Ishikawa (cell line): ENCODE measurements at regions not wholly inside any gene's neighbourhood (a gene's known extent, or its start where the extent isn't known, plus 50 kb on each side); places are given as distances from the start of the nearest gene placed in this dataset.

Source experiments
- EP300 ChIP-seq: IDR thresholded peaks from 2 replicates; pipeline ENCODE4 v1.6.1; 2012; ENCODE audit warnings: borderline replicate concordance
- TAF1 ChIP-seq: IDR thresholded peaks from 2 replicates; pipeline ENCODE4 v1.6.1; 2012; ENCODE audit warnings: low read depth, mild to moderate bottlenecking

- TF ChIP-seq TAF1 = no peak
- no peak for TF ChIP-seq EP300
Measured at GRCh38 chr6:40172272-40172671, 238.0 kb upstream of the MOCS1 start.
